ENCODE measurements at regions not wholly inside any gene's neighbourhood (a gene's known extent, or its start where the extent isn't known, plus 50 kb on each side); places are given as distances from the start of the nearest gene placed in this dataset.

DNA sequence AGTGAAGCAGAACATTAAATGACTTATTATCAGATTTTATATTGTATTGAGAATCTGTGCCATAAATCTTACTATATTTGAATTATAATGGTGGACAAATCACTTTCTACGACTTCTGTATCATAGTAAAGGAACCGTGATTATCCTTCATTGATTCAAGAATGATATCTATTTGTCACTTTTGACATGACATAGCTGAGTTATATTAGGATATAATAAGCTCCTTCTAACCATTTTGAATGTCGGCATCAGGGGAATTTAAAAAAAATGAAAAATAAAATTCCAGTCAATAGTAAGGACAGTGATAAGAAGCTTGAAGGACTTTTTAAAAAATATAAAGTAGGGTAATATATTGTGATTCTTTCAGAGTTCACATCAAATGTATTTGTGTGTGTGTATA lies 338.9 kb upstream of the ACO1 start:
- TF ChIP-seq, protein P1, sequence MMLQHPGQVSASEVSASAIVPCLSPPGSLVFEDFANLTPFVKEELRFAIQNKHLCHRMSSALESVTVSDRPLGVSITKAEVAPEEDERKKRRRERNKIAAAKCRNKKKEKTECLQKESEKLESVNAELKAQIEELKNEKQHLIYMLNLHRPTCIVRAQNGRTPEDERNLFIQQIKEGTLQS (CRISPR knock-in tag; IDR thresholded peaks at IDR 0.05), result no peak
- no peak for TF ChIP-seq TEAD2 (CRISPR knock-in tag; IDR thresholded peaks at IDR 0.05)
- no peak for TF ChIP-seq SOX6 (IDR thresholded peaks at IDR 0.05)
- TF ChIP-seq SOX6 (CRISPR knock-in tag; IDR thresholded peaks at IDR 0.05), result no peak
- TF ChIP-seq SMARCC2 (IDR thresholded peaks at IDR 0.05), result no peak
- TF ChIP-seq, protein P2, sequence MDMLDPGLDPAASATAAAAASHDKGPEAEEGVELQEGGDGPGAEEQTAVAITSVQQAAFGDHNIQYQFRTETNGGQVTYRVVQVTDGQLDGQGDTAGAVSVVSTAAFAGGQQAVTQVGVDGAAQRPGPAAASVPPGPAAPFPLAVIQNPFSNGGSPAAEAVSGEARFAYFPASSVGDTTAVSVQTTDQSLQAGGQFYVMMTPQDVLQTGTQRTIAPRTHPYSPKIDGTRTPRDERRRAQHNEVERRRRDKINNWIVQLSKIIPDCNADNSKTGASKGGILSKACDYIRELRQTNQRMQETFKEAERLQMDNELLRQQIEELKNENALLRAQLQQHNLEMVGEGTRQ (IDR thresholded peaks at IDR 0.05; ENCODE audit: low read depth, low read length), result no peak
- TF ChIP-seq, protein P2 (CRISPR knock-in tag; IDR thresholded peaks at IDR 0.05; ENCODE audit: borderline replicate concordance), result no peak
- TF ChIP-seq EP300 (IDR thresholded peaks at IDR 0.05; ENCODE audit: low read depth in 2 of 2, low read length in 2 of 2), result no peak
- no peak for TF ChIP-seq EP300 (CRISPR knock-in tag; IDR thresholded peaks at IDR 0.05; ENCODE audit: borderline replicate concordance)
- TF ChIP-seq, protein P3, sequence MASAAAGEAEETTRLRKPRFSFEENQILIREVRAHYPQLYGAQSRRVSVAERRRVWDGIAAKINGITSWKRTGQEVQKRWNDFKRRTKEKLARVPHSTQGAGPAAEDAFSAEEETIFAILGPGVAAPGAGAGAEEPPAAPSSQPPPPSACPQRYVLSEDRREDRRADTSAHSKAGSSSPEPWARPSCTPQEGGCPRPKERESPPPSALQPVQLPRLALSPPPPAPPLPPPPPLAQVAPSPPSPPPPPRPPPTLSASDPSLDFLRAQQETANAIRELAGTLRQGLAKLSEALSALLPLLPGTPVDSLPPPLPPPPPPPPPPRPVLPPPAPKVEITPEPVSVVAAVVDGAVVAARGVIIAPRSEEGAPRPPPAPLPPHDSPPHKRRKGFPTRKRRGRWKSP (CRISPR knock-in tag; IDR thresholded peaks at IDR 0.05), result no peak
- TF ChIP-seq POLR2A (IDR thresholded peaks at IDR 0.05; ENCODE audit: insufficient read depth in 1 of 2, low read depth in 2 of 2, low read length in 2 of 2), result no peak
- no peak for TF ChIP-seq HOXA5 (CRISPR knock-in tag; IDR thresholded peaks at IDR 0.05)
- TF ChIP-seq, protein P4, sequence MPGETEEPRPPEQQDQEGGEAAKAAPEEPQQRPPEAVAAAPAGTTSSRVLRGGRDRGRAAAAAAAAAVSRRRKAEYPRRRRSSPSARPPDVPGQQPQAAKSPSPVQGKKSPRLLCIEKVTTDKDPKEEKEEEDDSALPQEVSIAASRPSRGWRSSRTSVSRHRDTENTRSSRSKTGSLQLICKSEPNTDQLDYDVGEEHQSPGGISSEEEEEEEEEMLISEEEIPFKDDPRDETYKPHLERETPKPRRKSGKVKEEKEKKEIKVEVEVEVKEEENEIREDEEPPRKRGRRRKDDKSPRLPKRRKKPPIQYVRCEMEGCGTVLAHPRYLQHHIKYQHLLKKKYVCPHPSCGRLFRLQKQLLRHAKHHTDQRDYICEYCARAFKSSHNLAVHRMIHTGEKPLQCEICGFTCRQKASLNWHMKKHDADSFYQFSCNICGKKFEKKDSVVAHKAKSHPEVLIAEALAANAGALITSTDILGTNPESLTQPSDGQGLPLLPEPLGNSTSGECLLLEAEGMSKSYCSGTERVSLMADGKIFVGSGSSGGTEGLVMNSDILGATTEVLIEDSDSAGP (CRISPR knock-in tag; IDR thresholded peaks at IDR 0.05; ENCODE audit: borderline replicate concordance), result no peak
- TF ChIP-seq, protein P5, sequence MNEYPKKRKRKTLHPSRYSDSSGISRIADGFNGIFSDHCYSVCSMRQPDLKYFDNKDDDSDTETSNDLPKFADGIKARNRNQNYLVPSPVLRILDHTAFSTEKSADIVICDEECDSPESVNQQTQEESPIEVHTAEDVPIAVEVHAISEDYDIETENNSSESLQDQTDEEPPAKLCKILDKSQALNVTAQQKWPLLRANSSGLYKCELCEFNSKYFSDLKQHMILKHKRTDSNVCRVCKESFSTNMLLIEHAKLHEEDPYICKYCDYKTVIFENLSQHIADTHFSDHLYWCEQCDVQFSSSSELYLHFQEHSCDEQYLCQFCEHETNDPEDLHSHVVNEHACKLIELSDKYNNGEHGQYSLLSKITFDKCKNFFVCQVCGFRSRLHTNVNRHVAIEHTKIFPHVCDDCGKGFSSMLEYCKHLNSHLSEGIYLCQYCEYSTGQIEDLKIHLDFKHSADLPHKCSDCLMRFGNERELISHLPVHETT (CRISPR knock-in tag; conservative IDR thresholded peaks at IDR 0.05), result no peak
- no peak for TF ChIP-seq MYNN (CRISPR knock-in tag; IDR thresholded peaks at IDR 0.05; ENCODE audit: low read depth)
